ENCODE measurements at regions not wholly inside any gene's neighbourhood (a gene's known extent, or its start where the extent isn't known, plus 50 kb on each side); places are given as distances from the start of the nearest gene placed in this dataset.

- Mint-ChIP-seq H3K36me3 (ENCODE audit: insufficient read depth, unreplicated experiment) (peaks cover 6% of the 10 kb centered on the region), H3K4me1 (ENCODE audit: low read depth, unreplicated experiment) (peaks cover 8% of the 10 kb centered on the region), H3K9me3 (ENCODE audit: unreplicated experiment) (peaks cover 19% of the 10 kb centered on the region), H3K27me3 (ENCODE audit: insufficient read depth, unreplicated experiment) (no peaks in the 10 kb centered on the region), H3K27ac (ENCODE audit: unreplicated experiment) (no peak overlapping the region), H3K4me3 (ENCODE audit: unreplicated experiment) (no peak overlapping the region)
- TF ChIP-seq CTCF (IDR thresholded peaks at IDR 0.05; ENCODE audit: insufficient read depth in 1 of 2, low read depth in 1 of 2, low read length in 1 of 2, severe bottlenecking in 1 of 2, unreplicated experiment in 1 of 2) = no peak
- no peaks in the 10 kb centered on the region for H3K9me3 ChIP-seq
- H3K27me3 ChIP-seq (replicated peaks; ENCODE audit: control insufficient read depth, insufficient read depth, low read length) = no peaks in the 10 kb centered on the region
- CTCF ChIA-PET = no interaction called here
- POLR2A ChIA-PET = no interaction called here
- H3K4me1 ChIP-seq = peaks cover 9% of the 10 kb centered on the region; the same call in 1 of the 2 replicates
- H3K36me3 ChIP-seq (ENCODE audit: control insufficient read depth, insufficient read depth, low read length) = no peaks in the 10 kb centered on the region
- no peak for DNase-seq
- H3K4me3 ChIP-seq (ENCODE audit: low read depth, low read length) = no peak overlapping the region
- intact Hi-C loops (cut with micrococcal nuclease; ENCODE audit: unreplicated experiment) = no loop called here
- no TSS peak for BruUV-seq (replicated peaks)
Measured at GRCh38 chr12:75868501-75868900, 163.1 kb downstream of the PHLDA1 start.

- intact Hi-C loops (cut with micrococcal nuclease; ENCODE audit: unreplicated experiment) = no loop called here
- Mint-ChIP-seq H3K4me3 (ENCODE audit: unreplicated experiment) (no peak overlapping the region), H3K9me3 (ENCODE audit: unreplicated experiment) (peaks cover 19% of the 10 kb centered on the region), H3K4me1 (ENCODE audit: low read depth, unreplicated experiment) (no peaks in the 10 kb centered on the region), H3K27ac (ENCODE audit: unreplicated experiment) (no peak overlapping the region), H3K27me3 (ENCODE audit: insufficient read depth, unreplicated experiment) (no peaks in the 10 kb centered on the region), H3K36me3 (ENCODE audit: insufficient read depth, unreplicated experiment) (no peaks in the 10 kb centered on the region)
- Histone ChIP-seq H3K36me3 (ENCODE audit: control insufficient read depth, insufficient read depth, low read length) (no peaks in the 10 kb centered on the region), H3K4me3 (ENCODE audit: low read depth, low read length) (no peak overlapping the region), H3K27me3 (replicated peaks; ENCODE audit: control insufficient read depth, insufficient read depth, low read length) (no peaks in the 10 kb centered on the region), H3K9me3 (no peaks in the 10 kb centered on the region), H3K4me1 (0 out of 2 replicates have a peak, but pooled peaks cover 3% of the 10 kb centered on the region)
- BruUV-seq (replicated peaks) = no TSS peak
- no peak for DNase-seq
- CTCF ChIA-PET = no interaction called here
- POLR2A ChIA-PET = interaction anchor here (0.6 kb wide), 1 partner anchor 110 kb away, joined by 4 read pairs; no protein-coding TSS in a partner anchor
- no peak for TF ChIP-seq CTCF (IDR thresholded peaks at IDR 0.05; ENCODE audit: insufficient read depth in 1 of 2, low read depth in 1 of 2, low read length in 1 of 2, severe bottlenecking in 1 of 2, unreplicated experiment in 1 of 2)
Measured at GRCh38 chr12:75865315-75865714, 166.3 kb downstream of the PHLDA1 start.

- Mint-ChIP-seq H3K9me3 (ENCODE audit: unreplicated experiment) (peaks cover 19% of the 10 kb centered on the region), H3K36me3 (ENCODE audit: insufficient read depth, unreplicated experiment) (no peaks in the 10 kb centered on the region), H3K27ac (ENCODE audit: unreplicated experiment) (no peak overlapping the region), H3K4me3 (ENCODE audit: unreplicated experiment) (no peak overlapping the region), H3K4me1 (ENCODE audit: low read depth, unreplicated experiment) (no peaks in the 10 kb centered on the region), H3K27me3 (ENCODE audit: insufficient read depth, unreplicated experiment) (no peaks in the 10 kb centered on the region)
- no peaks in the 10 kb centered on the region for H3K36me3 ChIP-seq (ENCODE audit: control insufficient read depth, insufficient read depth, low read length)
- H3K4me1 ChIP-seq = 0 out of 2 replicates have a peak, but pooled peaks cover 3% of the 10 kb centered on the region
- H3K27me3 ChIP-seq (replicated peaks; ENCODE audit: control insufficient read depth, insufficient read depth, low read length) = no peaks in the 10 kb centered on the region
- ChIA-PET CTCF (no interaction called here), POLR2A (no interaction called here)
- intact Hi-C loops (cut with micrococcal nuclease; ENCODE audit: unreplicated experiment) = no loop called here
- BruUV-seq (replicated peaks) = no TSS peak
- no peaks in the 10 kb centered on the region for H3K9me3 ChIP-seq
- no peak for TF ChIP-seq CTCF (IDR thresholded peaks at IDR 0.05; ENCODE audit: insufficient read depth in 1 of 2, low read depth in 1 of 2, low read length in 1 of 2, severe bottlenecking in 1 of 2, unreplicated experiment in 1 of 2)
- H3K4me3 ChIP-seq (ENCODE audit: low read depth, low read length) = no peak overlapping the region
- DNase-seq = no peak
Measured at GRCh38 chr12:75864161-75864560, 167.4 kb downstream of the PHLDA1 start.
